ENCODE measurements at regions not wholly inside any gene's neighbourhood (a gene's known extent, or its start where the extent isn't known, plus 50 kb on each side); places are given as distances from the start of the nearest gene placed in this dataset.
"Not testable (repeated sequence)": the region's sequence is repeated elsewhere in the genome, so short reads cannot be mapped to it uniquely, and the experiment has no call there.

DNA sequence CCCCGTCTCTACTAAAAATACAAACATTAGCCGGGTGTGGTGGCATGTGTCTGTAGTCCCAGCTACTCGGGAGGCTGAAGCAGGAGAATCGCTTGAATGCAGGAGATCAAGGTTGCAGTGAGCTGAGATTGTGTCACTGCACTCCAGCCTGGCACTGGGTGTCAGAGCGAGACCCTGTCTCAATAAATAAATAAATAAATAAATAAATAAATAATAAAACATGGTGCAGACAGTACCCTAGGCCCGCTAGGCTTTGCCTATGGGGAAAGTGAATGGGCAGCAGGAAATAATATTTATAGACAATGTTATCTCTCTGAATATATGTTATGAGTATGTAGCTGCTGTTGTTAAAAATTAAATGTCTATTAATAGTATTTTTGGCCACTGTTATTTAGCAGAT is 130.4 kb downstream of the LARP7 start:
- in situ Hi-C loops (cut with MboI; ENCODE audit: low sequenced_read_pairs), result loop anchor here (10.0 to 25.0 kb wide), 2 partner anchors 133 to 655 kb away; partner anchors contain the start of genes LARP7 and ZGRF1

GRCh38 chr4:112770114-112770513 is 133.2 kb downstream of the LARP7 start:
- in situ Hi-C loops (cut with MboI; ENCODE audit: low sequenced_read_pairs), result loop anchor here (25.0 kb wide), 1 partner anchor 658 kb away; no protein-coding TSS in a partner anchor

DNA sequence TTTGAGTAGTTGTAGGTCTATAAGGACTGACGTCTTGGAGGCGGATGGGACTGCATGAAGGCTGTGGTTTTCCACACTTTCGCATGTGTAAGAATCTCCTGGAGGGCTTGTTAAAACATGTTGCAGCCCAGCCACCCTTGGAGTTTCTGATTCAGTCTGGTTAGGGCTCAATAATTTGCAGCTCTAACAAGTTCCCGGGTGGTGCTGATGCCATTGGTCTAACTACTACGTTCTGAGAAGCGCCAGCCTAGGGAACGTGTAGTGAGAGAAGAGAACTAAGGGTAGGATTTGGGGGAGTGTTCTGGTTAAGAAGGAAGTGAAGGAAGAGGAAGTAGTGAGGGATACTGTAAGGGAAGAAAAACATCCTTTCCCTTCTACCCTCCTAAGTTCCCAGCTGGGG is 138.9 kb downstream of the LARP7 start:
- in situ Hi-C loops (cut with MboI; ENCODE audit: low sequenced_read_pairs), result no loop called here

- in situ Hi-C loops (cut with MboI; ENCODE audit: low sequenced_read_pairs), result no loop called here
Measured at GRCh38 chr4:112776535-112776934, 139.6 kb downstream of the LARP7 start.

DNA sequence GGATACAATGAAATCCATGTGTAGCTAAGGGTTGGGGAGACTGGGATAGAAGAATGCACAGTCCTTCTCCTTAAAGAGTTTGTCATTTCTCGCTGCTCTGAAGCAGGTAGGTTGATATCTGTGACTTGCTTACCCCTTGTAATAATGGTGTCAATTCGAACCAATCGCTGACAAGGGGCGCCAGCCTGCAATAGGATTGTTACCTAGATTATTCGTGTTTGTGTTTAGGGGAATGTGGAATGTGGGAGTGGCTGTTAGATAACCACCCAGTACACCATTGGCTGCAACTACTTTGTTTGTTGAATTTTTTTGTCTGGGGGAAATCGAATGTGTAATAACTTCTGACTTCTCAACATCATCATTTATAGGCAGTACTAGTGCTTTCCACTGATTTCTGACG is 141.6 kb downstream of the LARP7 start:
- in situ Hi-C loops (cut with MboI; ENCODE audit: low sequenced_read_pairs), result no loop called here

- in situ Hi-C loops (cut with MboI; ENCODE audit: low sequenced_read_pairs), result no loop called here
Measured at GRCh38 chr4:112793033-112793432, 156.1 kb downstream of the LARP7 start.

DNA sequence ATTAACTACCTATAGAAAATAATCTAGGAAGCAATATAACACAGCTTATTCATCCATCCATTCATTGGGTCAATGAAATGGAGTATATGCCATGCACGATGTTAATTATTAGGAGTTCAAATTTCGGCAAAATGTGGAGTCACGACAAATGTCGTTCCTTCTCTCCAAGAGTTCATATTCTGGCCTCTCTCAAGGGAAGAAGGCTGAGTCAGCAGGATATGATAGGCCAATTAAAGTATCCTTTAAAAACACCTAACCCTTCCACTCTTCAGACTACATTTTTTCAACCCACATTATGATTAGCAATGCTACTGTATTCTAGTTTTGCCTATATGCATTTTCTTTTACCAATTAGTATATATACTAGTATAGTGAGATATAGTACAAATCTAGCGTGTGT is 163.1 kb downstream of the LARP7 start:
- in situ Hi-C loops (cut with MboI; ENCODE audit: low sequenced_read_pairs), result no loop called here

- in situ Hi-C loops (cut with MboI; ENCODE audit: low sequenced_read_pairs), result no loop called here
Measured at GRCh38 chr4:112801341-112801740, 164.4 kb downstream of the LARP7 start.

DNA sequence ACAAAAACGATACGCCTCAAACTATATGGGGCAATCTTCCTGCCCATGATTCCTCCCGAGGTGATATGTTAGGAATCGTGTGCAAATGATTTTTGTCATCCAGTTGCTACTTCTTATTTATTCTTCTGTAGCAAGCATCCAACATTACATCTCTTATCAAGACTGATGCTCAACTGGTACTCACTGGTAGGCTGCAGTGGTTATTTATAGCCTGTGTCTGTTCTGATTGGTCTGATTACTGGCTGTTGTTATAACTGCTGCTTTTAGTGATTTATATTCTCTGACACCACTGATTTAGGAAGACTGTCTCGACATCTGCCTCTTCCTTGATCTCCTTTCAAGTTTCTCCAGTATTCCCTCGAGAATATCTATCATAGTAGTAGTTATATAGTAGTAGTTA is 165.8 kb downstream of the LARP7 start:
- in situ Hi-C loops (cut with MboI; ENCODE audit: low sequenced_read_pairs), result no loop called here

DNA sequence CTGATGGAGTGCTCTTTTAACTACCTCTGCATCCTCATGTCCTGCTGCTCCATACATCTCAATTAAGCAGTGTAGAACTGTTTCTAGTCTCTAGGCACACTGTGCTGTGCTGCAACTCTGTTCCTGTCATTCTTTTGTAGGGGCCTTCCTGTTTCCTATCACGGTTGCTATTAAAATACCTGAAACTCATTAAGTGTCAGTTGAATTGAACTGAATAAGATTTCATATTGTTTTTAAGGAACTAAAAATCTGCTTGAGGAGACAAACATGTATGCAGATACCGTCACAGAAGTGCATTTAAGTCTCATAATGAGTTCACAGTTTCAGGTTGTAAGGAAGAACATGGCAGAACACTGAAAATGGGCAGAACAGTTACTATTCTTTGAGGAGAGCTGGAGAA is 170.1 kb downstream of the LARP7 start:
- in situ Hi-C loops (cut with MboI; ENCODE audit: low sequenced_read_pairs), result no loop called here

DNA sequence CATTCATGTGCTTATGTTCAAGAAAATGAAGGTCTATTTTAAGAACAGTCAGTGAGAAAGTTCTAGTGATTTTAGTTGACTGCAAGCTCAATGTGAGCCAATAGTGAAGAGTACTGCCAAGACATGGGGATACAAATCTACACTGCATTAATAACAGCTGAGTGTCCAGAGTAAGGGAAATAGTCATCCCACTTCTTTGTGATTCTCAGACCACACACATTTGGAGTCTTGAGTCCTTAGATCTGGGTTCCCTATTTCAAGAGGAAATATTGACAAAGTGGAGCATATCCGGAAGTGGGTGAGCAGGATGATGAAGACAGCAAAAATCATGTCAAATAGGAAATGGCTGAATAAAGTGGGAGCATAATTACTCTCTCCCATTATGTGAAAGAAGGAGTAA is 171.1 kb downstream of the LARP7 start:
- in situ Hi-C loops (cut with MboI; ENCODE audit: low sequenced_read_pairs), result no loop called here

DNA sequence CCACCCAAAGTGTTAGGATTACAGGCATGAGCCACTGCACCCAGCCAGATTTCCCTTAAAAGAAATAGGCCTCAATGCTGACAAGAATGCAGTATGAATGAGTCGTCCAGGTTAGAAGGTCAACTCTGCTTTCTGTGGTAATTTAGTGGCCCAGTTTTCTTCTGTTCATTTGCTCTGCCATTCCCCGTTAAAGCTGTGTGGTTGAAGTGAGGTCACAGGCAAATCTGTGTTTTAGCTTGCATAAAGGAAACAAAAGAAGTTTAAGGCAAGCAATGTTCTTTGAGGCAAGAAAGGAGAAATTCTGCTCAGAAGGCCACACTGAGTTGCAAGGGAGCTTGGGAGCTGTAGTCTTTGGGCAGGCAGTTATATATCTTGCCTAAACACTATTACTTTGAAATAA is 176.8 kb downstream of the LARP7 start:
- in situ Hi-C loops (cut with MboI; ENCODE audit: low sequenced_read_pairs), result no loop called here

- in situ Hi-C loops (cut with MboI; ENCODE audit: low sequenced_read_pairs), result no loop called here
Measured at GRCh38 chr4:112817933-112818593, 181.1 kb downstream of the LARP7 start.

- in situ Hi-C loops (cut with MboI; ENCODE audit: low sequenced_read_pairs), result no loop called here
Measured at GRCh38 chr4:112818594-112818965, 181.6 kb downstream of the LARP7 start.

- in situ Hi-C loops (cut with MboI; ENCODE audit: low sequenced_read_pairs), result no loop called here
Measured at GRCh38 chr4:112819729-112820128, 182.8 kb downstream of the LARP7 start.

DNA sequence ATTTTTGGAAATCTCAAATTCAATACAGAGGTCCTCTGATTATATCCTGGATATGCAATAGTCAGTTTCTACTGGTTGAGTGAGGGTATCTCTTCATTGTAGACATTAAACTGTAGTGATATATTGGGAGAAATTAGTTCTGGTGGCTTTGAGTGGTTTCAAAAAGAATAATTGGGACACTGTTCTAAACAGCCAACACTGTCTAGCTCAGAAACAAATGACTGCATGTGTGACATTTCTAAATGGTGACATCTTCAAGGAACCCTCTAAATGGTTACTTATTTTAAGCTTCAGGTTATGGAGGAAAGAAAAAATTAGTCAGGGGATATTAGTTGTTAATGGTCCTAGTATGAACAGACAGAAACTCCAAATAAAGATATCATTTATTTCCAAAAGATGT is 186.2 kb downstream of the LARP7 start:
- in situ Hi-C loops (cut with MboI; ENCODE audit: low sequenced_read_pairs), result no loop called here

GRCh38 chr4:112823606-112824005 is 186.7 kb downstream of the LARP7 start:
- in situ Hi-C loops (cut with MboI; ENCODE audit: low sequenced_read_pairs), result no loop called here

GRCh38 chr4:112830753-112831386 is 193.9 kb downstream of the LARP7 start:
- in situ Hi-C loops (cut with MboI; ENCODE audit: low sequenced_read_pairs), result no loop called here

DNA sequence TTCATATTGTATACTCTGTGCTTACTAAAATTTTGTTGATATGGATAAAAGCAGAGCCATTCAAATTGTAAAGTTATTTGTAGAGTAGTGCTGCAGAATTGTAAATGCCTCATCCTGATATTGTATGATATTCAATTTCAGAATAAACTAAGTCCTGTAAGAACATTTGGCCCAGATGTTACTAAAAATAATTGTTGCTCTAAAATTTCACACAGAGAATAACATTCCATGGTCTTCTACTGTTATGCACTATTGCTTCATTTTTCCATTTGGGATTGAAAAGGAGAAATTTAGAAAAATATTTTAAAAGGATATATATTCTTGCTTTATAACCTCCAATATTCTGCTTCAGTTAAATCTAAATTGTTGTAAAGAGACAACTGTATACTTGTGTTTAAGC is 195.6 kb downstream of the LARP7 start:
- in situ Hi-C loops (cut with MboI; ENCODE audit: low sequenced_read_pairs), result no loop called here

DNA sequence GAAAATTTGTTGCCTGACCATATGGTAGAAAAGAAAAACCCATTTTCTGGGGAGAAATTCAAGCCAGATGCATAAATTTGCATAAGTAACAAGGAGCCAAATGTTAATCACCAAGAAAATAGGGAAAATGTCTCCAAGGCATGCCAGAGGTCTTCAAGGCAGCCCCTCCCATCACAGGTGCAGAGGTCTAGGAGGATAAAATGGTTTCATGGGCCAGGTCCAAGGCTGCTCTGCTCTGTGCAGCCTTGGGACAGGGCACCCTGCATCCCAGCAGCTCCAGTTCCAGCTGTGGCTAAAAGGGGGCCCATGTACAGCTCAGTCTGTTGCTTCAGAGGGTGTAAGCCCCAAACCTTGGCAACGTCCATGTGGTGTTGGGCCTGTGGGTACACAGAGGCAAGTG is 200.0 kb downstream of the LARP7 start:
- in situ Hi-C loops (cut with MboI; ENCODE audit: low sequenced_read_pairs), result no loop called here

DNA sequence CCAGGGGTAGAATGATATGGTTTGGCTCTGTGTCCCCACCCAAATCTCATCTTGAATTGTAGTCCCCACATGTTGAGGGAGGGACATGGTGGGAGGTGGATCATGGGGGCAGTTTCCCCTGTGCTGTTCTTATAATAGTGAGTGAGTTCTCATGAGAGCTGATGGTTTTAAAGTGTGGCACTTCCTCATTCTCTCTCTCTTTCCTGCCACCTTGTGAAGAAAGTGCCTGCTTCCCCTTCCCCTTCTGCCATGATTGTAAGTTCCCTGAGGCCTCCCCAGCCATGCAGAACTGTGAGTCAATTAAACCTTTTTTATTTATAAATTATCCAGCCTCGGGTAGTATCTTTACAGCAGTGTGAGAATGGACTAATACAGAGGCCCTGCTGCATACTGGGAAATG is 201.1 kb downstream of the LARP7 start:
- in situ Hi-C loops (cut with MboI; ENCODE audit: low sequenced_read_pairs), result not testable (repeated sequence)

- in situ Hi-C loops (cut with MboI; ENCODE audit: low sequenced_read_pairs), result no loop called here
Measured at GRCh38 chr4:112840061-112840460, 203.1 kb downstream of the LARP7 start.

GRCh38 chr4:112840619-112841018 is 203.7 kb downstream of the LARP7 start:
- in situ Hi-C loops (cut with MboI; ENCODE audit: low sequenced_read_pairs), result no loop called here

Data from HL-60/S4 (cell line).